ENCODE measurements at regions not wholly inside any gene's neighbourhood (a gene's known extent, or its start where the extent isn't known, plus 50 kb on each side); places are given as distances from the start of the nearest gene placed in this dataset.

DNA sequence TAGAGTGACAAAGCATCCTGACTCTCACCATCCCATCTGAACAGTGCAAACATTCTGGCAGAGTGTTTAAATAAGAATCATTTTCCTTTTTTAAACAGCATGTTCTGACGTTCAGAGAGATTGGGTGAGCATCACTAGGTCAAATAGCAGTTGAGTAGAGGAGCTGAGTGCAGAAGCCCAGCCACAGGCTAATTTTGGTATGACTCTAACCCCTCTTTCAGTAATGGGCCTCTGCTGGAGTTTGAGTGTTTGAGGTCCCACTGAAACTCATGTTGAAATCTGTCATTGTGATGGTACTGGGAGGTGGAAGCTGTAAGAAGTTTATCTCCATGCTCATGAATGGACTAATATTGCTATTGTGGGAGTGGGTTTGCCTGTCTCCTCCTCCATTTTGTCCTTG, 194.4 kb downstream of the SALL1 start:
- no peak for TF ChIP-seq EZH2phosphoT487 (IDR thresholded peaks at IDR 0.05; ENCODE audit: borderline replicate concordance, low read length)
- TF ChIP-seq, protein P1, sequence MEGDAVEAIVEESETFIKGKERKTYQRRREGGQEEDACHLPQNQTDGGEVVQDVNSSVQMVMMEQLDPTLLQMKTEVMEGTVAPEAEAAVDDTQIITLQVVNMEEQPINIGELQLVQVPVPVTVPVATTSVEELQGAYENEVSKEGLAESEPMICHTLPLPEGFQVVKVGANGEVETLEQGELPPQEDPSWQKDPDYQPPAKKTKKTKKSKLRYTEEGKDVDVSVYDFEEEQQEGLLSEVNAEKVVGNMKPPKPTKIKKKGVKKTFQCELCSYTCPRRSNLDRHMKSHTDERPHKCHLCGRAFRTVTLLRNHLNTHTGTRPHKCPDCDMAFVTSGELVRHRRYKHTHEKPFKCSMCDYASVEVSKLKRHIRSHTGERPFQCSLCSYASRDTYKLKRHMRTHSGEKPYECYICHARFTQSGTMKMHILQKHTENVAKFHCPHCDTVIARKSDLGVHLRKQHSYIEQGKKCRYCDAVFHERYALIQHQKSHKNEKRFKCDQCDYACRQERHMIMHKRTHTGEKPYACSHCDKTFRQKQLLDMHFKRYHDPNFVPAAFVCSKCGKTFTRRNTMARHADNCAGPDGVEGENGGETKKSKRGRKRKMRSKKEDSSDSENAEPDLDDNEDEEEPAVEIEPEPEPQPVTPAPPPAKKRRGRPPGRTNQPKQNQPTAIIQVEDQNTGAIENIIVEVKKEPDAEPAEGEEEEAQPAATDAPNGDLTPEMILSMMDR (conservative IDR thresholded peaks at IDR 0.05; ENCODE audit: low read depth, low read length) = no peak

Measured in PC-3 (cell line).